Fibroblast of gingiva (primary cell): ENCODE measurements at regions not wholly inside any gene's neighbourhood (a gene's known extent, or its start where the extent isn't known, plus 50 kb on each side); places are given as distances from the start of the nearest gene placed in this dataset.

Source experiments
- DNase-seq: peaks from one replicate; pipeline ENCODE4 v3.0.0-alpha.2; 2011; ENCODE audit warnings: low read depth

DNA sequence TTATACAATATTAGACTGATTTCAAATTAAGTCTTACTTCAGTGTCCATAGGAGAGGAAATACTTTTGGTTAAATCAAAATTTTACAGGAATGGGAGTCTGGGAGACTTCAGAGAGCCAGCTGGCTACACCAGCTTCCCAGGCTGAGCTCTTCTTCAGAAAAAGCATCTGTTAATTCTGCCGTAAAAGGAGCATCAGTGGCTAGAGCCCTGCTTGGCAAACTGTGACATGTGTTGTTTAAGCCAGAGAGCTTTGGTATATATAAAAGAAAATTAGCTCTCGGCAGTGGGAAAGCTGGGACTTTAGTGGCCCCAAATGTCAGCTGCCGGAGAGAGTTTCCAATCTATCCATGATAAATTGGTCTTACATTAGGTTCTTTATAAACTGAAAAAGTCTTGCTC, 378.8 kb upstream of the TUSC1 start:
- DNase-seq = no peak

DNA sequence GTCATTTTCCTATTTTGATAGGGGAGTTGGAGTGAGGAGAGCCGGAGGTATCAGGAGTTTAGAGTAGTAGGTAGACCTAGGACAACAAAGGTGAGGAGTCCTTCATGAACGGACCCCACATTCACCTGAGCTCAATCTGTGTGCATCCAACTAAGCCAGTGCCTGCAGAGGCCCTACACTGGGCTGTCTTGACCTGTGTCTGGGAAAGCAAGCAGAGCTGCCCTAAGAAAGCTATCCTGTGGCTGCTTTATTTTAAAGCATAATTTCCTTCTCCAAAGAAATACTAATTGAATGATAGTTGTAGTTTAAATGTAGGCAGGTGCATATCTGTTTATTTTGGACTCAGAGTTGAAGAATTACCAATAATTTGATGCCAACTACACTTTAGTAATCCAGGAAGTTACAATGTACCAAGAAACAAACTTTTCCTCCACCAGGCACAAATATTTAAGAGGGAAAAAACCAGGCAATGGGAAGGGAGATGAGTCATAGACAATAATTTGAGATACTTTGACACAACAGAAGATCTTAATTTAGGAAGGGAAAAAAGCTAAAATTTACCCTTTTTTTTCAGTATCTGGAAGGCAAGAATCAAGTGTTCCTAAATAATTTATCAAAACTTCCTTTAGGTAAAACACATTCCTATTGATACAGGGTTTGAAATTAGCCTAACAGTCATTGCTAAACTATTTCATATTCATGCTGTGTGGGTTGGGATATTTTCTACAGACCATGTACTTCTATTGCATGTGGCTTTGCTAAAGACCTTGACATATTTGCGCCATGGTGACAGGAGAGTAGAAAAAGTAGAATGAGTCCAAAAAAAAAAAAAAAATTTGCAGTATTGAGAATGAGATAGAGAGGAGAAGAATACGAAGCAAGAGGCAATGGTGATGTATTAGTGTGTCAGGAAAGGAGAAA, 376.6 kb upstream of the TUSC1 start:
- no peak for DNase-seq

GRCh38 chr9:26053954-26054353, 375.7 kb upstream of the TUSC1 start:
- DNase-seq = no peak

GRCh38 chr9:26043431-26043830, 365.2 kb upstream of the TUSC1 start:
- DNase-seq = no peak

GRCh38 chr9:26034786-26035185, 356.5 kb upstream of the TUSC1 start:
- no peak for DNase-seq

DNA sequence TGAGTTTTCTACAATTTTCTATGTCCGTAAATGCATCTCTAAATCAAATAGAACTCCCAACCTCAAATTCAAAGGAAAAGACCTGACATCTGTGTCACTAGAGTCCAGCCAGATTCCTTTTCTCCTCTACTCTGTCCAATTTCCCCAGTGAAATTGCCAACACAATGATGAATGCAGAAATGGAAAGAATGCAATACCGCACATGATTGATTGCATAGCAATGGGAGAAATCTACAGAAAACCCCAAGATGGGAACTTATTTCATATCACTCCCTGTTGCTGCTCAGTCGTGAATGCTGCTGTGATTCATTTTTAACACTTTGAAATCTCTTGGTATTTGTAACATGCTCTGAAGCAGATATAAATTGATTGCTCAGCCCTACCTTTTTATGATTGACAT, 355.1 kb upstream of the TUSC1 start:
- DNase-seq = no peak

DNA sequence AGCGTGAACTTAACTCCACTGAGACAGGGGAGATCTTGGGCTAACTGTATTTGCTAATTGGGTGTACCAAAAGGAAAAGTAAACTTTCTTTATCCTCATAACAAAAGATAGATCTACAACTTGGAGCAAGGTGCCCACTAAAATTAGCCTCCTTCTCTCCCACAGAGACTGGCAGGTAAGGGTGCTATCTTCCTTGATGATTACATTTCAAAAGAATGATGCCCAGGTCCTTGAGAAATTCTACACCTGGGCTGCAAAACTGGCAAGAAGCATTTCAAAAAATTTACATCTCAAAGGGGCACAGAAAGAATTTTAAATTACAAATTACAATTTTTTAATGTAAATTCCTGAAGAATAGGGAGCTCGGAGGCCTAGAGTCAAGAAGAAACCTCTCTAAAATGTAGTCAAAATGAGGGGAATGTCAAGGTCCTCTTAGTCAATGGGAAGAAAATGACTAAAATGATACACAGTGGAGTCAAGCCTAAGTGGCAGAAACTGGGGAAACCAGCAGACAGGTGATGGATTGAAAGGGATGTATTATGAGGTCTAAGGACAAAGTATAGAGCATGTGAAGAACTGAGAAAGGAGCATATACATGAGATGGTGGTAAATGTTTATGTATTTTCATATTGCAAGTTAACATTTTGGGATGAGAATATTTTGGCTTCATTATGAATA, 348.3 kb upstream of the TUSC1 start:
- DNase-seq = no peak

DNA sequence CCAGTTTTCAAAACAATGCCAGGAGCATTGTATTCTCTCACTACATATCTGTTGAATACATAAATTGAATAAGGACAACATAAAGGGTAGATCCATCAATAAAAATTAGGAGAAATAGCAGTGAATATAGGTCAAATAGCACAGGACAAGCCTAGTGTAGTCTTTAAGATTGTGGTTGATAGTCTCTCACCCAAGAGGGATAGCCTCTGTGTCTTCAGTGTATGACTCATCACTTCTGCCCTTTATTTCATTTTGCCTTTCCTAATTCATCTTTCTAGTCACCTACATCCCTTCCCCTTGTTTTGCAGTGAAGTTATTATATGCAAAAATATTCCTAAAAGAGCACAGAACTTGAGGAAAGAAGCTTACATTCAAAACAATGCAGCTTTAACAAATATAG, 335.0 kb upstream of the TUSC1 start:
- no peak for DNase-seq

- no peak for DNase-seq
Measured at GRCh38 chr9:26012797-26013196, 334.6 kb upstream of the TUSC1 start.

DNA sequence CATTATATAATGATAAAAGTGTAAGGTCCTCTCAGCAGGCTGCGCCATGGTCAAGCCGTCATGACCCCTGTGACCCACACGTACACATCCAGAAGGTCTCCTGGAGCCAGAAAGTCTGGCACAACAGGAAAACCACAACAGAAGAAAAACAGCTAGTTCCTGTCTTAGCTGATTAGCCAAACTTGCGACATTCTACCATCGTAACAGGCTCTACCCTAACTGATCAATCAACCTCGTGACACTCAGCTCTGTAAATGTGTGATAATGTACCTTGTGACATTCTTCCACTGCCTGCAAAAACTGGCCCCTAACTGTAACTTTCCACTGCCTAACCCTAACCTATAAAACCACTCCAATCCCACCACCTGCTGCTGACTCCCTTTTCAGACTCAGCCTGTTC, 316.4 kb upstream of the TUSC1 start:
- DNase-seq = no peak

DNA sequence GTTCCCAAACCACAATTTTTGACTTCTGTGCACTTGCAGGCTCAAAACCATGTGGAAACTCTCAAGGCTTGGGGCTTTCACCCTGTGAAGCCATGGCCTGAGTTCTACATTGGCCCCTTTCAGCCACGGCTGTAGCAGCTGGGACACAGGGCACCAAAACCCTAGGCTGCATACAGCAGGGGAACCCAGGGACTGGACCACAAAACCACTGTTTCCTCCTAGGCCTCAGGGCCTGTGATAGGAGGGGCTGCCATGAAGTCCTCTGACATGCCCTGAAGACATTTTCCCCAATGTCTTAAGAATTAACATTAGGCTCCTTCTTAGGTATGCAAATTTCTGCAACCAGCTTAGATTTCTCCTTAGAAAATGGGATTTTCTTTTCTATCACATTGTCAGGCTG, 312.1 kb upstream of the TUSC1 start:
- DNase-seq = no peak

- no peak for DNase-seq
Measured at GRCh38 chr9:25975667-25976066, 297.4 kb upstream of the TUSC1 start.

DNA sequence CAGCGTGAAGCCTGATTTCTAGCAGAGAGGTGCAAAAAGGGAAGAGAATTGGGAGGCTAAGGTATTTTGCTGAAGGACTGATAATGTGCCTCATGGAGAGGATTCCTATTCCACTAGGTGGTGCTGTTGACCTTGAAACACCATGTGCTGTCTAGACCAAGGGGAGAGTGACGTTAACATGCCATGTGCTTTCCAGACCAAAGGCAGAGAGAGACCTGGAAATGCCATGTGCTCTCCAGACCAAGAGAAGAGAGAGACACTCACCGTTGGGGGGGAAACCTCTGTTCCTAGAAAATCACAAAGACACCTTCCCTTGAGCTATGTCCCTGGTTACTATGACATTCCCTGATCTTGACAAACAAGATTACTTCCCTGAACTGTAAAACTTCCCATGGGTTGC, 286.0 kb upstream of the TUSC1 start:
- DNase-seq = peak; percentile 49

DNA sequence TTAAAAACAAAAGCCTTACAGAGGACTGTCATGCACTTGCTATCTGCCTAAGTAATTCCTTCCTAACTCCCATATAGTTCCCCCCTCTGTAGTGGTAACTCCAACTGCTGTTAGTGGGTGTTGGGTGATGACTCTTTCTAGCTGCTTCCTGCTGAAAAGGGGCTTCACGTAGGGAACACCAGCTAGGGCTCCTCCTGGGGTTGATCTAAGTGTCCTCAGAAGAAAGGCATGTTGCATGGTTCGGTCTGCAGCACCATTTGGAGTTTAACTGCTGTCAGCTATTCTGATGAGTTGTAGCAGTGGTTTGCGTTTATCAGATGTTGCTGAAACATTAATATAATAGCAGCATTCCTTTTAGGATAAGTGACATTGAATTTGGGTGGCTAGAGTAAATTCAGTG, 281.9 kb upstream of the TUSC1 start:
- no peak for DNase-seq

DNA sequence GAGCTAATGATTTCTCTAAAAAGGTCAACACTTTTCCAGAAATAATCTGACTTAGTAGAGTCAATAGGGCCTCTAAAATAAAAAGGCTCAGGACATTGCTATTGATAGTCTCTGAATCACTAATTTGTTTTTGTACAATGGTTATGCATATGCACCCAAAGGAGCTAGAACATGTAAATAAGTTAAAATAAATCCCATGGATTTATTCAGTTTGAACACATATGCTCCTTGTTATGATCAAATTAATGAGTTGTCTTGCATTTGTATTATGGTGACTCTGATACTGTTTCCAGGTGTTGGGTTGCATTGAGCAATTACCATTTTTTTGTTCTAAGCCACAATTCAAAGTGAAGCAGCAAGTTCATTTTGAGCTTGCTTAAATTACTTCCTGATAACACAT, 276.0 kb upstream of the TUSC1 start:
- no peak for DNase-seq

DNA sequence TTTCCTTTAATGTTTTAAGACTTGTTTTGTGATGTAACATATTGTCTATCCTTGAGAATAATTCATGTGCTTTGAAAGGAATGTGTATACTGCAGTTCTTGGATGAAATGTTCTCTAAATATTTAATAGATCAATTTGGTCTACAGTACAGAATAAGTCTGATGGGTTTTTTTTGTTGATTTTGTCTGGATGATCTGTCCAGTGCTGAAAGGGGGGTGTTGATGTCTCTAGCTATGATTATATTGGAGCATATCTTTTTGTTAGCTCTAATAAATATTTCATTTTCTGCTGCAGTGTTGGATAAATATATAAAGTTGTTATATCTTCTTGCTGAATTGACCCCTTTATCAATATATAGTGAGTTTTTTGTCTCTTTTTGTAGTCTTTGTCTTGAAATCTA, 269.9 kb upstream of the TUSC1 start:
- DNase-seq = no peak

GRCh38 chr9:25939126-25939525, 260.9 kb upstream of the TUSC1 start:
- no peak for DNase-seq

DNA sequence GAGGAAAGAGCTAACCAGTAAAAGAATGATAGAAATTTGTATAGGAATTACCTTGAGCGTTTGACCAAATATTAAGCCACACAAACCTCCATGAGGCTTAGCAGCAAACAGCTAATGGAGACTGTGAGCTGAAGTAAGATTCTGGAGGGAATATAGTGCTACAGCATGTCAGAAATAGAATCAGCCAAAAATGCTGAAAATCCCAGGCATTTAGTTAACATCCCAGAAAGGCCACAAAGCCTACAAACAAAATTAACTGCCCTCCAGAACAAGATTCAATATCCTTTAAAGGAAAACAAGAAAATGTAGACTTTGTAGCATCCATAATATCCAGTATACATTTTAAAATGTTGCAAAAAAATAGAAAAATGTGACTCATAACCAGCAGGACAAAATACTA, 257.8 kb upstream of the TUSC1 start:
- no peak for DNase-seq

- no peak for DNase-seq
Measured at GRCh38 chr9:25935188-25935587, 256.9 kb upstream of the TUSC1 start.

DNA sequence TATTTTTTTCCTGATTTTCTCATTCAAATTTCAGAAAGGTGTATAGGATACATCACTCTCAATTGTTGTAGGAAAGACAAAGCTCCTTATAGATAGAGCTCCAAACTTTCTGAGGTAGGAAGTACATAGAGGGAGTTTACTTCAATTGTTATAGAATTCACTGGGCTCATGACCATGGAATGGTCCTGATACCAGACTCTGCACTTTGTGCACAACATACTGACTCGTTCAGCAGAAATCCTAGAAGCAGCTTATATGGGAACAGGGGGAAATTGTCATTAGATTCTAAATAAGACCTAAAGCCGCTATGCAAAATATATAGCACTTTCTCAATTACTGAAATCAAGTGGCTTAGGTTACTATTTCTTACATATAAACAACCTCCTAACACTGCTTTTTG, 240.5 kb upstream of the TUSC1 start:
- DNase-seq = no peak

DNA sequence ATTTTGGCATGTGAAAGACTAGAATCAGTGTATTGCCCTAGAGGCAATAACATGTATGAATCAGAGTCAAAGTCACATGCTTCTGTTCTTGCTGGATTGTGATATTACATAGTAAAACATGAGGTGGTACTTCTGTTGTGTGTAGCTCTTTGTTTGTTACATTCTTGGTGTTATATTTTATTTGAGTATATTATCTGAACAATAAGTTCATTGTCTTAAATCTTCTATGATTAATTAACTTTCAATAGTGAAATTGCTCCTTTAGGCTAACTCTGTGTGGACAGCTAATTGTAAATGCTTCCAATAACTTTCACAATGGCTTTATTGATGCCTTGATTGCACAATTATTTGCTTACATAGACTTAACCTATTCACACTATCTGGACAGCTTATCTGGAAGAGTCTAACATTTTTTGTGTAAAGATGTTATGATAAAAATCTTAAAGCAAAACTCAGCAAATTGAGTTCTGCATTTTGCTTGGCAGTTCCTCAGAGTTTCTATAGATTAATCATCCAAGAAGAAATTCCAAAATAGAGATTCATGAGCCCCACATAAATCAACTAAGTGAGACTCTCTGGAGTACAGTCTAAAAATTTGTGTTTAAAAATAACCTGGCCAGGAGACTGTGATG, 239.6 kb upstream of the TUSC1 start:
- no peak for DNase-seq

GRCh38 chr9:25913806-25914205, 235.6 kb upstream of the TUSC1 start:
- no peak for DNase-seq

- DNase-seq = no peak
Measured at GRCh38 chr9:25904701-25905100, 226.5 kb upstream of the TUSC1 start.
